Stimulated activated naive CD8-positive, alpha-beta T cell treated with anti-CD3 and anti-CD28 coated beads, Interleukin-15, amount 100 ng/mL, for 72 hours (primary cell): ENCODE measurements at regions not wholly inside any gene's neighbourhood (a gene's known extent, or its start where the extent isn't known, plus 50 kb on each side); places are given as distances from the start of the nearest gene placed in this dataset.

Experiments
- ATAC-seq: fragments of 150-1000 bp; cut with Tn5 transposase; 2 replicates; pipeline ENCODE4 v1.10.0; 2021; ENCODE audit warnings: mild to moderate bottlenecking, moderate library complexity
- DNase-seq, 2 donors: peaks; one replicate each; pipeline ENCODE4 v3.0.0; 2021 to 2022
- H3K27ac Mint-ChIP-seq, 2 donors: one replicate each; pipeline ENCODE4 v1.8.0; 2022; ENCODE audit warnings: mild to moderate bottlenecking in 2 of 2, mixed read lengths in 2 of 2, moderate library complexity in 2 of 2
- H3K27me3 Mint-ChIP-seq: one replicate; pipeline ENCODE4 v1.8.0; 2022; ENCODE audit warnings: mixed read lengths
- H3K4me1 Mint-ChIP-seq: one replicate; pipeline ENCODE4 v1.8.0; 2022; ENCODE audit warnings: mild to moderate bottlenecking, mixed read lengths
- H3K4me3 Mint-ChIP-seq, 2 donors: one replicate each; pipeline ENCODE4 v1.8.0; 2022; ENCODE audit warnings: mild to moderate bottlenecking in 2 of 2, mixed read lengths in 2 of 2, moderate library complexity in 1 of 2
- H3K9me3 Mint-ChIP-seq, 2 donors: one replicate each; pipeline ENCODE4 v1.8.0; 2022; ENCODE audit warnings: mixed read lengths in 2 of 2

- ATAC-seq: no peak
- Mint-ChIP-seq H3K4me3 (no peak overlapping the region), H3K27me3 (no peaks in the 10 kb centered on the region), H3K9me3 (no peaks in the 10 kb centered on the region), H3K4me1 (no peaks in the 10 kb centered on the region), H3K27ac (no peak overlapping the region)
- DNase-seq: no peak
These were observed 169.3 kb downstream of the CEP135 start for GRCh38 chr4:56118055-56118454.

GRCh38 chr4:56115898-56116297, 167.2 kb downstream of the CEP135 start:
- Mint-ChIP-seq H3K4me3 (no peak overlapping the region), H3K4me1 (peaks cover 2% of the 10 kb centered on the region), H3K27ac (no peak overlapping the region), H3K27me3 (no peaks in the 10 kb centered on the region), H3K9me3 (no peaks in the 10 kb centered on the region)
- DNase-seq: no peak
- ATAC-seq: no peak

- Mint-ChIP-seq H3K4me3 (no peak overlapping the region), H3K27ac (no peak overlapping the region), H3K9me3 (no peaks in the 10 kb centered on the region), H3K27me3 (no peaks in the 10 kb centered on the region), H3K4me1 (peaks cover 8% of the 10 kb centered on the region)
- DNase-seq: no peak
- ATAC-seq: no peak
These were observed 163.6 kb downstream of the CEP135 start for GRCh38 chr4:56112377-56112776.

GRCh38 chr4:56106180-56107147, 157.7 kb downstream of the CEP135 start:
- H3K4me3 Mint-ChIP-seq: no peak overlapping the region
- H3K27me3 Mint-ChIP-seq: no peaks in the 10 kb centered on the region
- H3K27ac Mint-ChIP-seq: peak overlapping the region in 1 of 2 donors; percentile 30
- H3K9me3 Mint-ChIP-seq: no peaks in the 10 kb centered on the region
- ATAC-seq (no peak), DNase-seq (no peak)
- H3K4me1 Mint-ChIP-seq: peaks cover 8% of the 10 kb centered on the region

GRCh38 chr4:56104188-56104587, 155.4 kb downstream of the CEP135 start:
- no peak for DNase-seq
- Mint-ChIP-seq H3K27ac (no peak overlapping the region), H3K27me3 (no peaks in the 10 kb centered on the region), H3K9me3 (no peaks in the 10 kb centered on the region), H3K4me1 (no peaks in the 10 kb centered on the region), H3K4me3 (no peak overlapping the region)
- no peak for ATAC-seq

- Mint-ChIP-seq H3K27ac (no peak overlapping the region), H3K4me3 (no peak overlapping the region)
- ATAC-seq: no peak
These were observed 153.9 kb downstream of the CEP135 start for GRCh38 chr4:56102601-56103000.

GRCh38 chr4:56099378-56099786, 150.6 kb downstream of the CEP135 start:
- no peak for DNase-seq
- Mint-ChIP-seq H3K4me3 (no peak overlapping the region), H3K9me3 (no peaks in the 10 kb centered on the region), H3K4me1 (no peaks in the 10 kb centered on the region), H3K27ac (no peak overlapping the region), H3K27me3 (no peaks in the 10 kb centered on the region)
- no peak for ATAC-seq

More at GRCh38 chr4:56102601-56103000, 153.9 kb downstream of the CEP135 start:
- no peak for DNase-seq
- no peaks in the 10 kb centered on the region for H3K27me3 Mint-ChIP-seq
- no peaks in the 10 kb centered on the region for H3K4me1 Mint-ChIP-seq
- no peaks in the 10 kb centered on the region for H3K9me3 Mint-ChIP-seq

- ATAC-seq (no peak), DNase-seq (no peak)
- no peaks in the 10 kb centered on the region for H3K9me3 Mint-ChIP-seq
- H3K27ac Mint-ChIP-seq: no peak overlapping the region
- no peaks in the 10 kb centered on the region for H3K4me1 Mint-ChIP-seq
- H3K4me3 Mint-ChIP-seq: no peak overlapping the region
- H3K27me3 Mint-ChIP-seq: no peaks in the 10 kb centered on the region
These were observed 144.8 kb downstream of the CEP135 start for GRCh38 chr4:56093576-56093975.

GRCh38 chr4:56092540-56092939, 143.8 kb downstream of the CEP135 start:
- ATAC-seq (no peak), DNase-seq (no peak)
- Mint-ChIP-seq H3K9me3 (no peaks in the 10 kb centered on the region), H3K27me3 (no peaks in the 10 kb centered on the region), H3K4me1 (no peaks in the 10 kb centered on the region), H3K4me3 (no peak overlapping the region), H3K27ac (peak overlapping the region in 1 of 2 donors; percentile 28)

GRCh38 chr4:56086561-56086960, 137.8 kb downstream of the CEP135 start:
- no peak for ATAC-seq
- Mint-ChIP-seq H3K27me3 (no peaks in the 10 kb centered on the region), H3K9me3 (no peaks in the 10 kb centered on the region), H3K4me3 (no peak overlapping the region), H3K4me1 (no peaks in the 10 kb centered on the region), H3K27ac (no peak overlapping the region)
- no peak for DNase-seq

- Mint-ChIP-seq H3K9me3 (no peaks in the 10 kb centered on the region), H3K4me3 (no peak overlapping the region), H3K27ac (no peak overlapping the region), H3K27me3 (no peaks in the 10 kb centered on the region), H3K4me1 (no peaks in the 10 kb centered on the region)
- no peak for DNase-seq
- ATAC-seq: no peak
These were observed 137.4 kb downstream of the CEP135 start for GRCh38 chr4:56086073-56086541.

GRCh38 chr4:56085275-56085674, 136.5 kb downstream of the CEP135 start:
- ATAC-seq (no peak), DNase-seq (no peak)
- Mint-ChIP-seq H3K9me3 (no peaks in the 10 kb centered on the region), H3K27ac (no peak overlapping the region), H3K27me3 (no peaks in the 10 kb centered on the region), H3K4me3 (no peak overlapping the region), H3K4me1 (no peaks in the 10 kb centered on the region)

- H3K4me1 Mint-ChIP-seq: no peaks in the 10 kb centered on the region
- no peaks in the 10 kb centered on the region for H3K9me3 Mint-ChIP-seq
- DNase-seq: no peak
- no peaks in the 10 kb centered on the region for H3K27me3 Mint-ChIP-seq
- H3K4me3 Mint-ChIP-seq: no peak overlapping the region
- H3K27ac Mint-ChIP-seq: no peak overlapping the region
- no peak for ATAC-seq
These were observed 136.1 kb downstream of the CEP135 start for GRCh38 chr4:56084851-56085250.
